Astrocyte of the spinal cord (primary cell): ENCODE measurements at regions not wholly inside any gene's neighbourhood (a gene's known extent, or its start where the extent isn't known, plus 50 kb on each side); places are given as distances from the start of the nearest gene placed in this dataset.

Experiments used
- DNase-seq: peaks from one replicate; pipeline ENCODE4 v3.0.0; 2011; ENCODE audit warnings: low read depth, low spot score
- H3K4me3 ChIP-seq: 2 replicates; pipeline ENCODE4 v1.5.1; 2011; ENCODE audit warnings: low read depth, mild to moderate bottlenecking, low read length, moderate library complexity
- in situ Hi-C: cut with HindIII; loops from 2 replicates; pipeline ENCODE4 v1.10.0; 2017; ENCODE audit warnings: low sequenced_read_pairs
- TF ChIP-seq, protein P1 (sequence below): IDR thresholded peaks from 2 replicates; pipeline ENCODE4 v1.5.1; 2012; ENCODE audit warnings: low read depth, mild to moderate bottlenecking, low read length, inconsistent platforms

DNA sequence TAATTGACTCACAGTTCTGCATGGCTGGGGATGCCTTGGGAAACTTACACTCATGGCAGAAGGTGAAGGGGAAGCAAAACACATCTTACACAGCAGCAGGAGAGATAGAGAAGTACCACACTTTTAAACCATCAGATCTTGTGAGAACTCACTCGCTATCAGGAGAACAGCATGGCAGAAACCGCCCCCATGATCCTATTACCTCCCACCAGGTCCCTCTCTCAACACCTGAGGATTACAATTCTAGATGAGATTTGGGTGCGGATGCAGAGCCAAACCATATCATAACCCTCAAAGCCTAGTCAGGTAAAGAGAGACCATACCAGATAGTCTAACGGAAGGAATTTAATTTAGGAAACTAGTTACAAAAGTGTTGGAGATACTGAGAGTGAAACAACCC, 182.6 kb upstream of the ACVR2A start:
- in situ Hi-C loops, result no loop called here
- no peak for DNase-seq
- no peak overlapping the region for H3K4me3 ChIP-seq
- TF ChIP-seq, protein P1, sequence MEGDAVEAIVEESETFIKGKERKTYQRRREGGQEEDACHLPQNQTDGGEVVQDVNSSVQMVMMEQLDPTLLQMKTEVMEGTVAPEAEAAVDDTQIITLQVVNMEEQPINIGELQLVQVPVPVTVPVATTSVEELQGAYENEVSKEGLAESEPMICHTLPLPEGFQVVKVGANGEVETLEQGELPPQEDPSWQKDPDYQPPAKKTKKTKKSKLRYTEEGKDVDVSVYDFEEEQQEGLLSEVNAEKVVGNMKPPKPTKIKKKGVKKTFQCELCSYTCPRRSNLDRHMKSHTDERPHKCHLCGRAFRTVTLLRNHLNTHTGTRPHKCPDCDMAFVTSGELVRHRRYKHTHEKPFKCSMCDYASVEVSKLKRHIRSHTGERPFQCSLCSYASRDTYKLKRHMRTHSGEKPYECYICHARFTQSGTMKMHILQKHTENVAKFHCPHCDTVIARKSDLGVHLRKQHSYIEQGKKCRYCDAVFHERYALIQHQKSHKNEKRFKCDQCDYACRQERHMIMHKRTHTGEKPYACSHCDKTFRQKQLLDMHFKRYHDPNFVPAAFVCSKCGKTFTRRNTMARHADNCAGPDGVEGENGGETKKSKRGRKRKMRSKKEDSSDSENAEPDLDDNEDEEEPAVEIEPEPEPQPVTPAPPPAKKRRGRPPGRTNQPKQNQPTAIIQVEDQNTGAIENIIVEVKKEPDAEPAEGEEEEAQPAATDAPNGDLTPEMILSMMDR, result no peak

DNA sequence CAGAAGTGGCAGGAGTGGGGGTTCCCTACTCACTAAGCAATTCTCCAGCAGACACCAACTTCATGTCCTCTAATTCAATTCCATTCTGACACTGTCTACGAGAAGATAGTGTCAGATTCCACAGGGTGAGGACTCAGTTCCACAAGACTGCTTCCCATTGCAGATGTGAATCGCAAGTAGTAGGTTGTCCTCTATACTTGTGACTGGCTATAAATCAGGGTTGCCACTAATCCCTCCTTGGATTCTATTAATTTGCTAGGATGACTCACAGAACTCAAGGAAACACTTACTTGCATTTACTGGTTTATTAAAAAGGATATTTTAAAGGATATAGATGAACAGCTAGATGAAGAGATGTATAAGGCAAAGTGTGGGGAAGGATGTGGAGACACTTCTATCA, 184.1 kb upstream of the ACVR2A start:
- DNase-seq, result no peak

DNA sequence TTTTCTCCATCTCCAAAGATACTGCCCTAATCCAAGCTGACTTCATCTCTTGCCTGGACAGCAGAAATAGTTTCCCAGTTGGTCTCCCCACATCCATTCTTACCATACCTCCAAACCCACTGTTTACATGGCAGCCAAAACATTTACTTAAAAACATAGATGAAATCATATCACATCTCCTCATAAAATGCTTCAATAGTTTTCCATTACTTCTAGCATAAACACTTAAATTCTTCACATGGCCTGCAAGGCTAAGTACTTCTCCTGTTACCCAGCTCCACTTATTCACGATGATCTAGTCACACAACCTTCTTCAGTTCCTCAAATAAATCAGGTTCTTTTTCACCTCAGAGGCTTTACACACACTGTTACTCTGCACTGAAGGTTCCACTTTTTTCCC, 185.8 kb upstream of the ACVR2A start:
- no peak for DNase-seq
- TF ChIP-seq, protein P1, result no peak
- H3K4me3 ChIP-seq, result no peak overlapping the region
- in situ Hi-C loops, result no loop called here

More for the DNA sequence above, 184.1 kb upstream of the ACVR2A start:
- in situ Hi-C loops, result no loop called here
- H3K4me3 ChIP-seq, result no peak overlapping the region
- TF ChIP-seq, protein P1, result no peak

DNA sequence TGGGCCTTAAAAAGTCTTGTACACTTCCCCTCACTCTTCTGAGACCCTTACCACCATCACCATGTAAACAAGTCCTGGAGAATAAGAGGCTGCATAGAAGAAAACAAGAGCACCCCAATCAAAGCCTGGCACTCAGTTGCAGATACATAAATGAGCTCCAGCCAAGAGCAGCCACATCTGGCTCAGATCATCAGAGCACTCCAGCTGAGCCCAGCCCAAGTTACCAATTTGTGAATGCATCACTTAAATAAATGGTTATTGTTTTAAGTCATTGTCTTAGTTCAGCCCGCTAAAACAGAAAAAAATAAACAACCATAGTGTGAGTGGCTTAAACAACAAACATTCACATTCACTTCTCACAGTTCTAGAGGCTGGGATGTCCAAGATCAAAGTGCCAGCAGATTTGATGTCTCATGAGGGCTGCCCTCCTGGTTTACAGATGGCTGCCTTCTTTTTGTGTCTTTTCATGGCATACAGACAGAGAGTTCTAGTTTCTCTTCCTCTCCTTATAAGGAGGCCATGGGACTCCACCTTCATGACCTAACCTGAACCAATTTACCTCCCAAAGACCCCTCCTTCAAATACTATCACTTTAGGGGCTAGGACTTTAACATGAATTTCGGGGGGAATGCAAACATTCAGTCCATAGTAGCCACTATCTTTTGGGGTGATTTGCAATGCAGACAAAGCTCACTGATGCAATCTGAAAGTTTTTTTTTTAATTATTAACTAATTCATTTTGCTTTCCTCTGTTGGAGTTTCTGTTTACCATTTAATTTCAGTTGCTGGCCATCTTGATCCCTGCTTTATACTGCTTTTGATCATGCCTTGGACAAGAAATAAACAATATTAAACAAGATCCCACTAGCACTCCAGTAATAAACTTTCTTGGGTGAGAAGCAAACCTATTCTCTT, 187.5 kb upstream of the ACVR2A start:
- DNase-seq, result no peak
- no peak overlapping the region for H3K4me3 ChIP-seq
- TF ChIP-seq, protein P1, result no peak
- in situ Hi-C loops, result no loop called here

DNA sequence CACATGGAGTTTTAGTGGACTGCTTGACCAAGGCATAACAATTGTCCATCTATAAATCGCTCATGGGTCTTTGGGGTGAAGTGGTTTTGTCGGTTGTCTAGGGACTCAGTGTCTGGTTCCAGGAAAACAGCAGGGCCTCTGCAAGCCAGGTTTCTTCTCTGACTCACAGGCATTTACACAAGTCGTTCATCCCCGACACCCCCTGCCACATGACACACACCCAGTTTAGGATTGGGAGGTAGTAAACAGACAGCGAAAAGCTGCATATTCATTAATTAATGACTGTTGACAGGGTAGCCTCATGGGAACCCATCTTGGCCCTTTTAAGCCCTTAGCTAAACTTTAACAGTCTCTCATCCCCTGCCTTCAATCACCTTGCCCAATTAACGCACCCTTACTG, 194.8 kb upstream of the ACVR2A start:
- TF ChIP-seq, protein P1, result no peak
- no peak overlapping the region for H3K4me3 ChIP-seq
- in situ Hi-C loops, result no loop called here
- DNase-seq, result no peak

DNA sequence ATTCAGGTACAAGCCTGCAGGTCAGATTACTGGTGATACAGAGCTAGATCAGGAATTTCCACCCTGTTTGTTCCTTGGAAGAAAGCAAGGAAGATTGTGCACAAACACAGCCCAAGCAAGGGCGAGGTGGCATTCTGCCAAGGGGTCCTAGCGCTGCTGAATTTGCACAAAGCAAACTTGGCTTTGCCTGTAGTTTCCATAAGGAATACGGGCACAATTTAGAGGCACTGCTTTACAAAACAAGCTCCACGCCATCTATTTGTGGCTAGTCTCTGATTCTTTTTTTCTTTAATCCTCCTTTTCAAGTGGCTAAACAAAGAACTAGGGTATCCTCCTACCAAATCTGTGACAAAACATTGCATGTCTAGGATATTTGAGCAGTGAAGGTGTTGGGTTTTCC, 195.5 kb upstream of the ACVR2A start:
- no peak overlapping the region for H3K4me3 ChIP-seq
- in situ Hi-C loops, result no loop called here
- TF ChIP-seq, protein P1, result no peak
- DNase-seq, result no peak
